ENCODE measurements at regions not wholly inside any gene's neighbourhood (a gene's known extent, or its start where the extent isn't known, plus 50 kb on each side); places are given as distances from the start of the nearest gene placed in this dataset.

DNA sequence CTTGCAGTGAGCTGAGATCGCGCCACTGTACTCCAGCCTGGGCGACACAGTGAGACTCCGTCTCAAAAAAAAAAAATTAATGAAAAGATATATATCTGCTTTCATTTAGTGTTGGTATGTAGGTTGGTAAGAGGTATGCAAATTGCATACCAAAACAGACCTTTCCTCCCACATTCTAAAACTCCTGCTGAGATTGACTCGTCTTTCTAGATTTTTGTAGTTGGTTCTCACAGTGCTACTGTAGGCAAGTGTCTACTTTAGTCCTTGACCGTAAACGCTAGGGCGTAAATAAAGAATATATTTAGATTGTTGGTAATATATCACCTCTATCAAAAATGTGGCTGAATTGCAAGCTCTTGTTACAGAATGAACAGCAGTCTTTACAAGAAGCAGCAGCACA, 445.9 kb downstream of the CHSY3 start:
- TF ChIP-seq, protein P1, sequence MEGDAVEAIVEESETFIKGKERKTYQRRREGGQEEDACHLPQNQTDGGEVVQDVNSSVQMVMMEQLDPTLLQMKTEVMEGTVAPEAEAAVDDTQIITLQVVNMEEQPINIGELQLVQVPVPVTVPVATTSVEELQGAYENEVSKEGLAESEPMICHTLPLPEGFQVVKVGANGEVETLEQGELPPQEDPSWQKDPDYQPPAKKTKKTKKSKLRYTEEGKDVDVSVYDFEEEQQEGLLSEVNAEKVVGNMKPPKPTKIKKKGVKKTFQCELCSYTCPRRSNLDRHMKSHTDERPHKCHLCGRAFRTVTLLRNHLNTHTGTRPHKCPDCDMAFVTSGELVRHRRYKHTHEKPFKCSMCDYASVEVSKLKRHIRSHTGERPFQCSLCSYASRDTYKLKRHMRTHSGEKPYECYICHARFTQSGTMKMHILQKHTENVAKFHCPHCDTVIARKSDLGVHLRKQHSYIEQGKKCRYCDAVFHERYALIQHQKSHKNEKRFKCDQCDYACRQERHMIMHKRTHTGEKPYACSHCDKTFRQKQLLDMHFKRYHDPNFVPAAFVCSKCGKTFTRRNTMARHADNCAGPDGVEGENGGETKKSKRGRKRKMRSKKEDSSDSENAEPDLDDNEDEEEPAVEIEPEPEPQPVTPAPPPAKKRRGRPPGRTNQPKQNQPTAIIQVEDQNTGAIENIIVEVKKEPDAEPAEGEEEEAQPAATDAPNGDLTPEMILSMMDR (IDR thresholded peaks at IDR 0.05): no peak
- Histone ChIP-seq H3K27me3 (no peaks in the 10 kb centered on the region), H3K4me1 (no peaks in the 10 kb centered on the region), H3K4me3 (no peak overlapping the region), H3K9me3 (peaks cover 0 to 16% (median 0%) of the 10 kb centered on the region in 11 donors), H3K27ac (no peak overlapping the region), H3K36me3 (no peaks in the 10 kb centered on the region)
- no peak for ATAC-seq
- DNase-seq: no peak
- intact Hi-C loops (cut with DNase I): no loop called here
- 89 to 92% methylated on average over 8 of the region's 8 CpGs for WGBS, 2 donors

DNA sequence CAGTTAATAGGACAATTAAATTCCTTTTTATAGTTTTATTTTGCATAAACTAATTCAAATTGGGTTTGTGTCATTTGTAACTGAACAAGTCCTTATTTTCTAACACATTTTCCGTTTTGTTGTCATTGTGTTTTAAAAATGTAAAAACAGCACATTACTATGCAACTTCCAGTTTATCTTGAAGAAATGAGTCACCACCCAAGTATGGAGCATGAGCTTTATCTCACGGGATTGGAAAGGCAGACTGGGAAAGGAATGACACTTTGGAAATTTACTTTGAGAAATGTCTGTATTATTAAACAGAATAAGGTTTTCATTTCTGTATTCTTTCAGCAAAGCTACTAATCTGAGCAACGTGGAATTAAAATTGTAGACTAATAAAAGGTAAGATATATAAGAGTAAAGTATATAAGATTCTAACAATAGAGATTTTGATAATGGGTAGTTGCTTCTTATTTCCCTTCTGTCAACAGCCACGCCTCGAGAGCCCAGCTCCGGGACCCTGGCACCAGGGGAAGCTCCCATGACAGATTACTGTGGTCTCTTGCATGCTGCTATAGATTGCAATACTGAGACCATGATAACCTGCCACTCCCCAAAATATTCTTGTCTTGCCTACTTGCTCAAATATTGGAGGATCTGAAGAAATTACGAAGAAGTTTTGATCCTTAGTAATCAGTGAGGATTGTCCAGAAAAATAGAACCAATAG, 433.1 kb downstream of the CHSY3 start:
- intact Hi-C loops (cut with DNase I): no loop called here
- Histone ChIP-seq H3K9me3 (no peaks in the 10 kb centered on the region), H3K27me3 (no peaks in the 10 kb centered on the region), H3K4me1 (peaks cover 0 to 14% (median 0%) of the 10 kb centered on the region in 9 donors), H3K4me3 (peak overlapping the region in 4 of 10 donors; percentile 4 to 30 (median 13)), H3K27ac (peak overlapping the region in 4 of 10 donors; percentile 10 to 50 (median 24)), H3K36me3 (peaks cover 0 to 3% (median 0%) of the 10 kb centered on the region in 9 donors)
- 24 to 32% methylated on average over 7 of the region's 7 CpGs for WGBS, 2 donors
- peak in 5 of 8 donors; percentile 46 to 76 (median 58) for ATAC-seq
- DNase-seq: peak in 1 of 2 donors; percentile 10
- TF ChIP-seq, protein P1 (IDR thresholded peaks at IDR 0.05): no peak

DNA sequence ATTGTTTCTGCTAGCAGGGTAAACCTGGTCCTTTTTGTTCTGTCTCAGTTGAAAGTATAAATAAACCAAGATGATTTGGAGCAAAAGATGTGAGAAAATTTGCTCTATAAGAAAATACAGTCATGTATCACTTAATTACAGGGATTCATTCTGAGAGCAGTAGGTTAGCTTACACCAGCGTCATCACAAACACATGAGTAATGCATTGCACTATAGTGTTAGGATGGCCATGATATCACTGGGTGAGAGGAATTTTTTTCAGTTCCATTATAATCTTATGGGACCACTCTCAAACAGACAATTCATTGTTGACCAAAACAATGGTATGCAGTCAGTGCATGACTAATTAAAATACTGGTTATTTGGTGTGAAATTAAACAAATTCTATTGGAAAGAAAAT, 430.9 kb downstream of the CHSY3 start:
- Histone ChIP-seq H3K27me3 (no peaks in the 10 kb centered on the region), H3K36me3 (peaks cover 0 to 3% (median 0%) of the 10 kb centered on the region in 9 donors), H3K9me3 (peaks cover 0 to 8% (median 0%) of the 10 kb centered on the region in 11 donors), H3K4me1 (peaks cover 0 to 14% (median 0%) of the 10 kb centered on the region in 9 donors), H3K27ac (no peak overlapping the region), H3K4me3 (no peak overlapping the region)
- DNase-seq: no peak
- 82 to 84% methylated on average over 1 of the region's 1 CpG for WGBS, 2 donors
- intact Hi-C loops (cut with DNase I): no loop called here
- no peak for ATAC-seq
- TF ChIP-seq, protein P1 (IDR thresholded peaks at IDR 0.05): no peak

GRCh38 chr5:130333089-130333488, 428.8 kb downstream of the CHSY3 start:
- intact Hi-C loops (cut with DNase I): no loop called here
- WGBS, 2 donors: 62 to 78% methylated on average over 2 of the region's 2 CpGs
- H3K27me3 ChIP-seq: no peaks in the 10 kb centered on the region
- ATAC-seq (no peak), DNase-seq (no peak)
- H3K36me3 ChIP-seq: peaks cover 0 to 3% (median 0%) of the 10 kb centered on the region in 9 donors
- H3K4me3 ChIP-seq: no peak overlapping the region
- no peak overlapping the region for H3K27ac ChIP-seq
- TF ChIP-seq, protein P1 (IDR thresholded peaks at IDR 0.05): no peak
- H3K4me1 ChIP-seq: peaks cover 0 to 14% (median 0%) of the 10 kb centered on the region in 9 donors
- peaks cover 0 to 8% (median 0%) of the 10 kb centered on the region in 11 donors for H3K9me3 ChIP-seq

Data from heart right ventricle (tissue), 16 donors.